Lower leg skin (tissue), 3 donors: ENCODE measurements at regions not wholly inside any gene's neighbourhood (a gene's known extent, or its start where the extent isn't known, plus 50 kb on each side); places are given as distances from the start of the nearest gene placed in this dataset.

Experiments used
- POLR2A ChIP-seq, 2 donors: fragments of 450-650 bp; IDR thresholded peaks; one replicate each; pipeline ENCODE4 v1.6.1; 2016 to 2017; ENCODE audit warnings: antibody characterized with exemption in 2 of 2, mild to moderate bottlenecking in 1 of 2, moderate library complexity in 1 of 2
- TF ChIP-seq, protein P1 (sequence below), 3 donors: fragments of 450-650 bp; IDR thresholded peaks; one replicate each; pipeline ENCODE4 v1.5.1; 2016; ENCODE audit warnings: antibody characterized with exemption in 3 of 3, mild to moderate bottlenecking in 3 of 3, moderate library complexity in 2 of 3

DNA sequence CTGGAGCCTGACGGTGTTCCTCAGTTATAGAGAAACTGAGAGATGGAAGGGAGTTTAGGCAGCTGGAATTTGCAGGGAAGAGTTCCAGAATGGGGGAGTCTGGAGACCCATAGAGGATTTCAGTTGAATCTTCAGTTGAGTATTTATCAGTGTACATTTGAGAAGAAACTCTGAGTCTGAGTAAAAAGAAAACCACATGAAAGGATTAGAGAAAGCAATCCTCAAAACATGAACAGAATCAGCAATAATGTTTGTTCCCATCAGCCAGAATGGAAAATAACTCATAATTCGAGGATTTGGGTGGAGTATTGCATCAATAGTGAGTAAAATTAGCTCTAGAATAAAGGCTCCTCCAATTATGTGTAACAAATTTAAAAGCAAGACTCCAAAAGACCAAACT lies 130.0 kb upstream of the AHR start:
- no peak for TF ChIP-seq POLR2A (IDR thresholded peaks at IDR 0.05)
- TF ChIP-seq, protein P1, sequence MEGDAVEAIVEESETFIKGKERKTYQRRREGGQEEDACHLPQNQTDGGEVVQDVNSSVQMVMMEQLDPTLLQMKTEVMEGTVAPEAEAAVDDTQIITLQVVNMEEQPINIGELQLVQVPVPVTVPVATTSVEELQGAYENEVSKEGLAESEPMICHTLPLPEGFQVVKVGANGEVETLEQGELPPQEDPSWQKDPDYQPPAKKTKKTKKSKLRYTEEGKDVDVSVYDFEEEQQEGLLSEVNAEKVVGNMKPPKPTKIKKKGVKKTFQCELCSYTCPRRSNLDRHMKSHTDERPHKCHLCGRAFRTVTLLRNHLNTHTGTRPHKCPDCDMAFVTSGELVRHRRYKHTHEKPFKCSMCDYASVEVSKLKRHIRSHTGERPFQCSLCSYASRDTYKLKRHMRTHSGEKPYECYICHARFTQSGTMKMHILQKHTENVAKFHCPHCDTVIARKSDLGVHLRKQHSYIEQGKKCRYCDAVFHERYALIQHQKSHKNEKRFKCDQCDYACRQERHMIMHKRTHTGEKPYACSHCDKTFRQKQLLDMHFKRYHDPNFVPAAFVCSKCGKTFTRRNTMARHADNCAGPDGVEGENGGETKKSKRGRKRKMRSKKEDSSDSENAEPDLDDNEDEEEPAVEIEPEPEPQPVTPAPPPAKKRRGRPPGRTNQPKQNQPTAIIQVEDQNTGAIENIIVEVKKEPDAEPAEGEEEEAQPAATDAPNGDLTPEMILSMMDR (IDR thresholded peaks at IDR 0.05), result no peak
